Natural killer cell (primary cell): ENCODE measurements at regions not wholly inside any gene's neighbourhood (a gene's known extent, or its start where the extent isn't known, plus 50 kb on each side); places are given as distances from the start of the nearest gene placed in this dataset.

ENCODE experiments used
- ATAC-seq, 3 donors: fragments of 150-1000 bp in 2 of 3; fragments of 200-7000 bp in 1 of 3; cut with Tn5 transposase; 1 replicate in 1 of 3; 2 replicates in 2 of 3; pipeline ENCODE4 v1.10.0; 2021; ENCODE audit warnings: mild to moderate bottlenecking in 2 of 3, moderate library complexity in 2 of 3
- DNase-seq, 2 donors: peaks; one replicate each; pipeline versions ENCODE4 v3.0.0 to v3.0.0-alpha.2; 2013 to 2021; ENCODE audit warnings: mixed read lengths in 1 of 2
- H3K27ac ChIP-seq: one replicate; pipeline ENCODE4 v1.5.1; 2013; ENCODE audit warnings: mild to moderate bottlenecking, low read length
- H3K27me3 ChIP-seq: one replicate; pipeline ENCODE4 v1.6.1; 2013; ENCODE audit warnings: low read length; ENCODE audit not compliant: control insufficient read depth, insufficient read depth
- H3K36me3 ChIP-seq: one replicate; pipeline ENCODE4 v1.6.1; 2013; ENCODE audit warnings: low read length; ENCODE audit not compliant: control insufficient read depth, insufficient read depth
- H3K4me1 ChIP-seq: one replicate; pipeline ENCODE4 v1.6.1; 2013; ENCODE audit warnings: low read length; ENCODE audit not compliant: control insufficient read depth, insufficient read depth
- H3K4me3 ChIP-seq: one replicate; pipeline ENCODE4 v1.5.1; 2013; ENCODE audit warnings: low read length
- H3K9me3 ChIP-seq: one replicate; pipeline ENCODE4 v1.6.1; 2013; ENCODE audit warnings: low read length; ENCODE audit not compliant: control insufficient read depth, insufficient read depth
- H3K27ac Mint-ChIP-seq, 2 donors: one replicate each; pipeline ENCODE4 v1.8.0; 2022; ENCODE audit warnings: mild to moderate bottlenecking in 2 of 2, mixed read lengths in 2 of 2, moderate library complexity in 1 of 2
- H3K27me3 Mint-ChIP-seq, 2 donors: one replicate each; pipeline ENCODE4 v1.8.0; 2022; ENCODE audit warnings: low read depth in 2 of 2, mixed read lengths in 2 of 2
- H3K36me3 Mint-ChIP-seq: one replicate; pipeline ENCODE4 v1.8.0; 2022; ENCODE audit warnings: mixed read lengths
- H3K4me1 Mint-ChIP-seq, 2 donors: one replicate each; pipeline ENCODE4 v1.8.0; 2022; ENCODE audit warnings: mixed read lengths in 2 of 2
- H3K4me3 Mint-ChIP-seq: one replicate; pipeline ENCODE4 v1.8.0; 2022; ENCODE audit warnings: mild to moderate bottlenecking, moderate library complexity, mixed read lengths
- H3K9me3 Mint-ChIP-seq, 2 donors: one replicate each; pipeline ENCODE4 v1.8.0; 2022; ENCODE audit warnings: mixed read lengths in 2 of 2
- CTCF ChIP-seq: fragments of 200-600 bp; IDR thresholded peaks from one replicate; pipeline ENCODE4 v1.8.0; 2022; ENCODE audit warnings: antibody characterized with exemption
- WGBS: methylation state at CpG from one replicate; pipeline ENCODE4 v1.1.7; 2013; ENCODE audit warnings: missing lambda C conversion rate; ENCODE audit not compliant: insufficient coverage; 5-methylcytosine and 5-hydroxymethylcytosine counted together
- intact Hi-C: fragments of 100-400 bp; cut with micrococcal nuclease; formaldehyde crosslinking; loops from one replicate; pipeline ENCODE4 v1.14.2; 2022

- Mint-ChIP-seq H3K27me3 (no peaks in the 10 kb centered on the region), H3K27ac (no peak overlapping the region), H3K4me1 (no peaks in the 10 kb centered on the region), H3K4me3 (no peak overlapping the region), H3K9me3 (peaks cover 2 to 6% of the 10 kb centered on the region in 2 donors), H3K36me3 (no peaks in the 10 kb centered on the region)
- intact Hi-C loops, result no loop called here
- H3K27me3 ChIP-seq, result no peaks in the 10 kb centered on the region
- H3K4me3 ChIP-seq, result no peak overlapping the region
- no peak overlapping the region for H3K27ac ChIP-seq
- H3K4me1 ChIP-seq, result no peaks in the 10 kb centered on the region
- no peaks in the 10 kb centered on the region for H3K36me3 ChIP-seq
- no peak for TF ChIP-seq CTCF
- no CpG with 5 or more reads among the region's 1 CpG for WGBS
- no peak for ATAC-seq
- DNase-seq, result no peak
- H3K9me3 ChIP-seq, result no peaks in the 10 kb centered on the region
These were observed 834.0 kb upstream of the TMPRSS15 start for GRCh38 chr21:19237608-19238007.

GRCh38 chr21:19239696-19240095, 836.1 kb upstream of the TMPRSS15 start:
- no peak overlapping the region for H3K4me3 Mint-ChIP-seq
- Histone ChIP-seq H3K4me3 (no peak overlapping the region), H3K4me1 (no peaks in the 10 kb centered on the region), H3K27me3 (no peaks in the 10 kb centered on the region), H3K27ac (no peak overlapping the region), H3K9me3 (peaks cover 4% of the 10 kb centered on the region), H3K36me3 (no peaks in the 10 kb centered on the region)
- H3K27ac Mint-ChIP-seq, result no peak overlapping the region
- no CpG with 5 or more reads among the region's 1 CpG for WGBS
- no peaks in the 10 kb centered on the region for H3K27me3 Mint-ChIP-seq
- H3K4me1 Mint-ChIP-seq, result no peaks in the 10 kb centered on the region
- no peak for ATAC-seq
- DNase-seq, result no peak
- TF ChIP-seq CTCF, result no peak
- intact Hi-C loops, result no loop called here
- H3K36me3 Mint-ChIP-seq, result no peaks in the 10 kb centered on the region
- peaks cover 2% of the 10 kb centered on the region in 2 donors for H3K9me3 Mint-ChIP-seq

GRCh38 chr21:19244502-19245187, 841.1 kb upstream of the TMPRSS15 start:
- TF ChIP-seq CTCF, result no peak
- peaks cover 7 to 9% of the 10 kb centered on the region in 2 donors for H3K9me3 Mint-ChIP-seq
- no peaks in the 10 kb centered on the region for H3K4me1 Mint-ChIP-seq
- H3K9me3 ChIP-seq, result peaks cover 19% of the 10 kb centered on the region
- H3K4me3 Mint-ChIP-seq, result no peak overlapping the region
- H3K36me3 ChIP-seq, result no peaks in the 10 kb centered on the region
- H3K27ac Mint-ChIP-seq, result no peak overlapping the region
- 93% methylated on average over 26 of the region's 28 CpGs for WGBS
- ATAC-seq (no peak), DNase-seq (no peak)
- H3K27me3 Mint-ChIP-seq, result no peaks in the 10 kb centered on the region
- intact Hi-C loops, result no loop called here
- H3K4me3 ChIP-seq, result no peak overlapping the region
- no peaks in the 10 kb centered on the region for H3K4me1 ChIP-seq
- no peaks in the 10 kb centered on the region for H3K27me3 ChIP-seq
- H3K27ac ChIP-seq, result no peak overlapping the region
- peaks cover 10% of the 10 kb centered on the region for H3K36me3 Mint-ChIP-seq

- intact Hi-C loops, result no loop called here
- Histone ChIP-seq H3K4me3 (no peak overlapping the region), H3K36me3 (no peaks in the 10 kb centered on the region), H3K9me3 (peaks cover 19% of the 10 kb centered on the region), H3K27ac (no peak overlapping the region), H3K27me3 (no peaks in the 10 kb centered on the region), H3K4me1 (no peaks in the 10 kb centered on the region)
- no peak overlapping the region for H3K4me3 Mint-ChIP-seq
- no peak for TF ChIP-seq CTCF
- no peaks in the 10 kb centered on the region for H3K4me1 Mint-ChIP-seq
- H3K36me3 Mint-ChIP-seq, result peaks cover 10% of the 10 kb centered on the region
- 93% methylated on average over 14 of the region's 14 CpGs for WGBS
- peaks cover 10 to 13% of the 10 kb centered on the region in 2 donors for H3K9me3 Mint-ChIP-seq
- H3K27me3 Mint-ChIP-seq, result no peaks in the 10 kb centered on the region
- H3K27ac Mint-ChIP-seq, result no peak overlapping the region
- ATAC-seq (no peak), DNase-seq (no peak)
These were observed 841.6 kb upstream of the TMPRSS15 start for GRCh38 chr21:19245188-19245580.
